GM18508 (cell line): ENCODE measurements at regions not wholly inside any gene's neighbourhood (a gene's known extent, or its start where the extent isn't known, plus 50 kb on each side); places are given as distances from the start of the nearest gene placed in this dataset.
"Not testable (repeated sequence)": the region's sequence is repeated elsewhere in the genome, so short reads cannot be mapped to it uniquely, and the experiment has no call there.

Source experiments
- ATAC-seq: cut with Tn5 transposase; IDR thresholded peaks from one replicate; pipeline ENCODE4 v1.9.1; 2021; ENCODE audit warnings: moderate number of reproducible peaks; ENCODE audit not compliant: insufficient read depth, unreplicated experiment

DNA sequence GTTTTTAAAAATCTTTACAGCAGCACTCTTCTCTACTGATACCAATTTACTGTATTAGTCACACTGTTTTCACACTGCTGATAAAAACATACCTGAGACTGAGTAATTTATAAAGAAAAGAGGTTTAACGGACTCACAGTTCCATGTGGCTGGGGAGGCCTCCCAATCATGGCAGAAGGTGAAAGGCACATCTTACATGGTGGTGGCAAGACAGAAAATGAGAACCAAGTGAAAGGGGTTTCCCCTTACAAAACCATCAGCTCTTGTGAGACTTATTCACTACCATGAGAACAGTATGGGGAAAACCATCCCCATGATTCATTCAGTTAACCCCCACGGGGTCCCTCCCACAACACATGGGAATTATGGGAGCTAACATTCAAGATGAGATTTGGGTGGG, 481.9 kb upstream of the TLE4 start:
- not testable (repeated sequence) for ATAC-seq

DNA sequence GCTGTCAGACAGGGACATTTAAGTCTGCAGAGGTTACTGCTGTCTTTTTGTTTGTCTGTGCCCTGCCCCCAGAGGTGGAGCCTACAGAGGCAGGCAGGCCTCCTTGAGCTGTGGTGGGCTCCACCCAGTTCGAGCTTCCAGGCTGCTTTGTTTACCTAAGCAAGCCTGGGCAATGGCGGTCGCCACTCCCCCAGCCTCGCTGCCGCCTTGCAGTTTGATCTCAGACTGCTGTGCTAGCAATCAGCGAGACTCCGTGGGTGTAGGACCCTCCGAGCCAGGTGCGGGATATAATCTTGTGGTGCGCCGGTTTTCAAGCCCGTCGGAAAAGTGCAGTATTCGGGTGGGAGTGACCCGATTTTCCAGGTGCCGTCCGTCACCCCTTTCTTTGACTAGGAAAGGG, 468.5 kb upstream of the TLE4 start:
- ATAC-seq = not testable (repeated sequence)

DNA sequence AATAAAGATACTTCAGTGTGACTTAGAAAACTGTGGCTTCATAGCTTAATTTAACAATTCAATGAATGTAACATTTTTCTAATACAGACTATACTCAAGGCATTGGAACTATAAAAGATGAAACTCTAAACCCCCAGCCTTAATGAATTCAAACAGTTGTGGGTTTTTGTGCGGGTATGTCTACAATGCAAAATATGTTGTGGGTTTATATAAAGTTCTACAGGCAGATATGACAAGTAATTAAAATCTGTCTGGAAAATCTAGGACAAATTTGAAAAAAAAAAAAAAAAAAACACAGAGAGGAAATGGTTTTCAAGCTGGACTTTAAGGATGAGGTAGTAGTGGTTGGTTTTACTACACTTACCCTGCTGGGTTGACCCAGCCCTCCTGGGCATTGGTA, 467.5 kb upstream of the TLE4 start:
- ATAC-seq = no peak

DNA sequence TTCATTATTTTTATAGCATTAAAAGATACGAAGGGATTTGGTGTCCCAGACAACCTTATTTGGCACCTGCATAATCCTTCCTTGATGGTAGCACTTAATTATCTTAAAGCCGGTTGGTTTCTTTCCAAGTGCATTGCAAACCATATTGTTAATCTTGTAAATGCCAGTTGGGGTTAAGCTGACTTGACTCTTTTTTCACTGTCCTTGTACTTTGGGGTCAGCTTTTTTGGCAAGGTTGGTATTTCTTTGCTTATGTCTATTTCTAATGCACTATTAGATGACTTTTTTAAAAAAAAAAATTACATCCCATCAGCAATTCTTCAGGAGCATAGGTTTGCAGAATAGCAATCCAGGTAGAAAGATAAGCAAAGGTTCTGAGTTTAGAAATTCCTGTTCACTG, 466.8 kb upstream of the TLE4 start:
- no peak for ATAC-seq

DNA sequence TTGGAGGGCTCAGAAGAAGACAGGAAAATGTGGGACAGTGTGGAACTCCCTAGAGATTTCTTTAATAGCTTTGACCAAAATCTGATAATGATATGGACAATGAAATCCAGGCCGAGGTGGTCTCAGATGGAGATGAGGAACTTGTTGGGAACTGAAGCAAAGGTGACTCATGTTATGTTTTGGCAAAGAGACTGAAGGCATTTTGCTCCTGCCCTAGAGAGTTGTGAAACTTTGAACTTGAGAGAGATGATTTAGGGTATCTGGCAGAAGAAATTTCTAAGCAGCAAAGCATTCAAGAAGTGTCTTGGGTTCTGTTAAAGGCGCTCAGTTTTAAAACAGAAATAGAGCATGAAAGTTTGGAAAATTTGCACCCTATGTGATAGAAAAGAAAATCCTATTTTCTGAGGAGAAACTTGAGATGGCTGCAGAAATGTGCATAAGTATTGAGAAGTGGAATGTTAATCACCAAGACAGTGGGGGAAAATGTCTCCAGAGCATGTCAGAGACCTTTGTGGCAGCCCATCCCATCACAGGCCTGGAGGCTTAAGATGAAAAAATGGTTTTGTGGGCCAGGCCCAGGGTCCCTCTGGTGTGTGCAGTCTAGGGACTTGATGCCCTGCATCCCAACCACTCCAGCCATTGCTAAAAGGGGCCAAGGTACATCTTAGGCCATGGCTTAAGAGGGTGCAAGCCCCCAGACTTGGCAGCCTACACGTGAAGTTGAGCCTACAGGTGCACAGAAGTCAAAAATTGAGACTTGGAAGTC, 463.7 kb upstream of the TLE4 start:
- no peak for ATAC-seq

DNA sequence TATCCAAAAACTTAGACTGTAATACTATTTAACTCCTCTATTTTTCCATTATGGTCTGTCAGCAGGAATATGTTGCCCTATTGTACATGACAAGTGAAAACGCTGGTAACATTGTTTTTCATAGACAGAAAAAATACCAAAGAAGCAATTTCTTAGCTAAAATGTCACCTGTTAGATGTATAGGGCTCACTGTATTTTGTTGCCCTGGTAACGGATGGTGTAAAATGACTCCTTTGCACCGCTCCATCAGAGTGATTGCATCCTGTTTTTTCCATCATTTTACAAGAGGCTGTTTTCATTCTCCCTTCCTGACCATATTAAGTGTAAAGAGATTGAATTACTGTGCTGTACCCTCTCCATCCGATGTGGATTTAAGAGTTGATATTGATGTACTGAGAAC, 460.1 kb upstream of the TLE4 start:
- ATAC-seq = no peak

DNA sequence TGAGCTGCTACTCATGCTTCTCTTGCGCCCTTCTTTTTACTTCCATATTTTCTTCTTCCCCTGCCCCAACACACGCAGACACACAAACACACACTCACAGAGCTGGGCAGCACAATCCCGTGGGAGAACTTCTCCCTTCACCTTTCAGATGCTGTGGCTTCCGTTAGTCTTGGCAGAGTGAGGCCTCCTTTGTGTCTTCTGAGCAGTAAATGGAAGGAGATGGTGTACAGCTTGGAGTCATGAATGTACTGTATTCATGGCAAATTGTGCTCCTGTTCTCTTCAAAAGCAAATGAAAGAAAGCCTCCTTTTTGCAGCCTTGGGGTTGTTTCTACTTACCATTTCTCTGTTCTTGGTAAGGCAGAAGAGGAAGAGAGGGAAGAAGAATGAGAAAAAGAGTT, 456.6 kb upstream of the TLE4 start:
- no peak for ATAC-seq

DNA sequence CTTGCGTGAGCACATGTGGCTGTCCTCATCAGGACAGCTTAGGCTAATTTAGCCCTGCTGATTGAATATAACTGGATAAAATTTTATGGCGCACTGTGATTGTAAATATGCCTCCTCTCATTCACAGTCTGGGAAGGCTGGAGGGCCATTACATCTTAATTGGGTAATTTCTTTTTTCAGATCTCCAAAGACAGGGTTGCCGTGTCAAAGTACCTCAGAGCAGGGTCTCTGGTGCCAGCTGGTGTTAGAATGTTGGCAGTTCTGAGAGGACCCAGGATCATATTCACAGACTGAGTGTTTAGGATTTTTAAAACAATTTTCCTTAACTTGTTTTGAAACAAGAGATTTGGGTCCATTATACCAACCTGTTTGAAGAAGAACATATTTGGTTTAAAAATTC, 455.7 kb upstream of the TLE4 start:
- ATAC-seq = no peak

DNA sequence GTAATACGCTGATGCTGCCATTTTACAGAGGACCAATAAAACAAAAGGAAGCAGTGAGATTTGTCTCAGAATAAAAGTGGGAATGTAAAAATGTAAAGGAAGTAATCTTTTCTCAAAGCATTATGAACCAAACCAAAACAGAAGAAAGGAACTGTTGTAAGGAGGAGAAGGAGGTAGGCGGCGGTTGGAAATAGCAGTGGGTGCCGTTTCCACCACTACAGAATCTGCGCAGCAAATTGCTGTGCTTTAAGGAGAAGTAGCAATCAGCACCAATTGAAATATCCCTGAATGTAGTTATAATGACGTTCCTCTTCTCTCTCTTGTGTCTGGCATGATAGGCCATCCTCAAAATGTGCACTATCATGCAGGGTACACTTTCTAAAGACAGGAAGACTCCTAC, 455.1 kb upstream of the TLE4 start:
- no peak for ATAC-seq

DNA sequence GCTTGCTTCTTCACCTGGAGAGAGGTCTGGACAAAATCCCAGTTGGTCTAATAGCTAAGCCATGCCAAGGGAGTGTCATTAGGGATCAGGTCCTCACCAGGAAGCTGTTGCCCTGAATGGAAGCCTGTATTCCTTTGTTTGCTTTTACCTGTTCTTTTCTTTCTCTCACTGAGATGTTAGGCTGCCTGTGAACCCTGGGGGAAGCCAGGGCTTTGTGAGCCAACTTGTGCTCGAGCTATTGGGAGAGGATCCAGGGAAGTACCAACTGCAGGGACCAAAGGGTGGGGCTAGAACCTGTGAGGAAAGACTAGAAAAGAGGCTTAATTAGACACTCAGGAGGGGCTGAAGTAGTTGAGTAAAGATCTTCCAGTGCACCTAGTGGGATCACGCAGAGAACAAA, 451.2 kb upstream of the TLE4 start:
- ATAC-seq = no peak

DNA sequence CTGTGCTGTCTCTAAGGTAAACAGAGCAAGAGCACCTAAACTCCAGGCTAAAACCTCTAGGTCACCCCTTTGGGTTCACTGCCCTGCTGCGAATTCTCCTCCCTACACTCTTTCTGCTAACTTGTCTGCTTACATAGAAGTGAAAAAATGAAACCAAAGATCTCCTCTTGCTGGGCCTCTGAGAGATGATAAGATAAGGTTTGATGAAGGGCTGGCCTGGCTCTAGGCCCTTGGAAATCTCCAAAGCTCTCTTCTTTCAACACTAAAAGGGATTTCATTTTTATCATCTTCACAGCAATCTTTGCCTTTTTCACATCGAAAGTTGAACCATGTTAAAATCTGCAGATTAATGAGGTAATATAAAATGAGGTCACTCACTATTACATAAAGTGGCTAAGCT, 450.8 kb upstream of the TLE4 start:
- no peak for ATAC-seq

DNA sequence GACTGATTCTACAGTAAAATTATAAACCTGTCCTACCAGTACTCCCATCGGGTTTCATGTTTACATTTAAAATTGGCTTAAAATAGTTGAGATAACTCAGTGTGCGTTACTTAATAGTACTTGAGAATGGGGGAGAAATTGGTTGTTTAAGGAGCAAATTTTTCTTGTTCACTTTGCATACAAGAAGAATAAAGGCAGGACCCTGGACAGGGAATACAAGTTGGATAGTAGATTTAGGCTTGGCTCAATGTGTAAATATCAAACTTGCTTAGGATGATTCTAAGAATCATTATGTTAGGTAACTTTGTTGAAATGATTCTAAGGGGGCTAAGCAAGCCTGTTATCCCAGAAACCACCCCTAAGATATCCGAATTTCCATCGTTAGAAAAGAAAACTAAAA, 448.4 kb upstream of the TLE4 start:
- no peak for ATAC-seq

DNA sequence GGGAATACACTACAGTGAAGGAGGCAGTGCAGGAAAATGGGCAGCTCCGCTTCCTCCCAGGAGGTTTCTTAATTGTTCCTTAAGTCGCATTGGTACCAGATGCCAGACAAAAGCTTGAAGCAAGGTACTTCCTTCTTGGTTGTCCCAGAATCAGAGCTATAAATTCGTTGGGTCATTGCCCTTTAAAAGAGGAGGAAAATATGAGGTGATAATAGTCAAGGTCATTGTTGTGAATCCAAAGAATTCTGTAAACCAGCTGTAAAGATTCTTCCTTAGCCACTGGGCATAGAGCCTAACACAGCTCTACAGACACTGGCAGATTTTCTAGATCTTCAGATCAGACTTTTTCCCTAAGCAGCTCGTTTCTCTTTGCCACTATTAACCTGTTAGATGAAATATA, 444.1 kb upstream of the TLE4 start:
- no peak for ATAC-seq

DNA sequence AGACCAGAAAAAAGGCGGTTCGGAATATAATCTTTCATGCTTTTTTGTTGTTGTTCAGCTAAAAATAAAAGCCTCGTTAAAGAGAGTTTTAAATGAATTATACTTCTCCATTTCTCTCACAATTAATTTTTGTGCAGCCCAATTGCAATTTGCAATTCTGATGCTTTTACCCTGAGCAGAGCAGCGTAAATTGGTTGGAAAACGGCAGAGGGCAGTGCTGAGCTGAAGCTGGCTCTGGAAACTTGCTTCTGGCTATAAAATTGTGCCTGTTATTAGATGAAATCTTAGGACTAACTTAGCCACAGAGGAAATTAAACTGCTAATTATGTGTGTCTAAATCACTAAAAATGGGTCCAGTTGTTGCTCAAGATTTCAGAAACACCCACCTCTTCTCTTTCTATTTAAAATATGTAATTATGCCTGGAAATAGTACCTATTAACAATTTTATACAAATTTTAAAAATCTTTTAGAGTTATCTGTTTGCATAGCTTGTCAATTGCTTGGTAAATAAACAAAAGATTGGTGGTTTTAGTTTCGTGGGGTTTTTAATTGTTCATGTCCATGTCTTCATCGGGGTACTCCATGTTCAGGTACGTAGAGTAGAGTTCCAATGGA, 441.8 kb upstream of the TLE4 start:
- no peak for ATAC-seq

DNA sequence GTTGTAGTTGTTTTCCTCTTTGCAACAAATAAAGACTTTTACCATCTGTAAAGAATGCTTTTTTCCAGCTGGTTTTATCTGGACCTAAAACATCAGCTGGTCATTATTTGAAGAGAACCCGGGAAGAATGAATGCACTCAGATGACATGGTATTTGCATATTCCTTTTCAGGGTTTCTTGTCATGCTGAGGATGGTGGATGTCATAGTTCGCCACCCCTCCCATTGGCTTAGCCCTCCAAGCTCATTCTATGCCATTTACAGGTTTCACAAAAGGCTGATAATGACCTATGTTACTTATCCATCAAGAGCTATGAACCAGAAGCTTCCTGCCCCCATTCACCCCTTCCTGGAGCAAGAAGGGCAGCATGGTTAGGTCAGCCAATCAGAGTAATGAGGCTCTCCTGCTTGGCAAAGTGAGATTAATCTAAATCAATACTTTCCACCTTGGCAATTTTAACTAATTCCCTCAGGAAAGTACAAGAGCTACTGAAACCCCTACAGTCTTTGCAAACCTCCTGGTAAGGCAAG, 440.5 kb upstream of the TLE4 start:
- no peak for ATAC-seq

DNA sequence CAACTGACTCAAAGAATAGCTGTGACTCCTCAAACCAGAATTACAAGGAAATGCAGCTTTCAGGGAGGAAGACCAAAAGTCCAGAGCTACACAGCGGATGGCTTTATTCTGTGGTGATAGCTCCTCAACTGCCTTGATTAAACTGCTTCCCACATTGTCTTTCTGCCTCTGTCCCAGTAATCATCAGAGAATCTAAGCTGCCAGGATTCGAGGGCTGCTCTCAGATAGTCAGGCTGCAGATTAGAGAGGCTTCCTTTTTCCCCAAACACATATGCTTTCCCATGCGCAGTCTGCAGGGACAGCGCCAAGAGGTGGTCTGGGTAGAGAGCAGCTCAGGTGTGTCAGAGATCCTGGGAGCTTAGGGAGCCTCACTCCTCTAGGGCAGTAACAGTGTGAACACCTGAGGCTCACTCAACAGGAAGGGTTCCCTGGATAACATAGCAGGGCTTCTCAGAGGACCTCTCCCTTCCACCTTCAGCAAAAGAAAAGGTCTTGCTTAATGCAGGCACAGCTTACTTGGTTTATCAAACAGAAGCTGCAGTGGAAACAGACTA, 439.9 kb upstream of the TLE4 start:
- ATAC-seq = no peak

DNA sequence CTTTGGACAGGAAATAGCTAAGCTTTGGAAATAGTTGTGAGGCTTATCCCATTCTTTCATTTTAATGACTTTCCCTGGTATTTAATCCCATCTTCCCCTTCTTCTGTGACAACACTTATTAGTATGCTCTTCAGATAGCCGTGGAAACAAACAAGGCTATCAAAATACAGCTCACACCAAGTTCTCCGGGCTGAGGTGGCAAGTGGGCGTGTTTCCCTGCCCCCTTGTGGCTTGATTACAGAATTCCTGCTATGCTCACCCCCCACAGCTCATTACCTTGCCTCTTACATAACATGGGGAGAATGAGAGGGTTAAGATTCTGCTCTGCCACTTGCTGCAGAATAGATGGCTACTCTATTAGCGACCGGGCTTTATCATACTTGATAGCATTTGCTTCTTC, 437.1 kb upstream of the TLE4 start:
- no peak for ATAC-seq

DNA sequence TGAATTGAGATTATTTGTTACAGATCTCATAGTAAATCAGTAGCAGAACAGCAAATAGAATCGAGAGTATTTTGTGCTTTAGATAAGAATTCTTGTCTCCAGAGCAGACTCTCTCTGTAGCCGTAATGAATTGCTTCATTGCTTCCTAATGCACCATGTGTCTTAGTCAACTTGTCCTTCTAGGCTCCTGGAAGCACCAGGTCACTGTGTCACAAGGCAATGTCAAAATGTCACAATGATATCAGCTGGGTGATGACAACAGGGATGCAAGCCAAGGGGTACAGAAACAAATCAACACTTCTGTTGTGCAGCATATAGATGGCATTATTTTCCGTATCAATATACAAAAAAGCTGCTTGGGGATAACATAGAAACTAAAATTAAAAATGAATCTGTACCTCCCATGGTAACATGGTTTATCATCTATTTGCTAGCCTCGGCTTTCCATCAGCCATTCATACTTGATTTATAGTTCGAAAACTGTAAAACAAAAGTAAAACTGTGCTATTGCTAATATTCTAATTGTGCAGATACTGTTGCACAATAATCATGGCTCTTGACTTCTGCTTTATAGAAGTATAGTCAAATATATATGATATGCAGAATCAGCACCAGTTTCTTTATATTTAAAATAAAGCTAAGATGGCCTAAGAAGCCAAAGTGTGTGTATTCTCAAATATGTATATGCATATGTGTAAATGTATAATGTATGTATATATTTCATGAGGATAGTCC, 435.9 kb upstream of the TLE4 start:
- ATAC-seq = no peak

DNA sequence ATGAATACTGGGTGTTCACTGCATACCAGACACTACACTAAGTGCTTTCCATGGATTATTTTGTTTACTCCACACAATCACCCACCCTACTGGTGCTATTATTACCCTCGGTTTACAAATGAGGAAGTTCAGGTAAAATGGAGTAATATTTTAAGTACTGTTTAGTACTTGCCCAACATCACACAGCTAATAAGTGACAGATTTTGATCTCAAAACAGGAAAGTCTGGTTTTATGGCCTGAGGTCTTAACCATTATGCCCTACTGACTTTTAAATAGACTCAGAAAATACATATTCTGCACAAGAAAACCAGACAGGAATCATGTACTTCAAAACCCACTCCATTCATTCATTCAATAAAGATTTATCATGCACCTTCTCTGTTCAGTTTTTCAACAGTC, 431.0 kb upstream of the TLE4 start:
- ATAC-seq = no peak

DNA sequence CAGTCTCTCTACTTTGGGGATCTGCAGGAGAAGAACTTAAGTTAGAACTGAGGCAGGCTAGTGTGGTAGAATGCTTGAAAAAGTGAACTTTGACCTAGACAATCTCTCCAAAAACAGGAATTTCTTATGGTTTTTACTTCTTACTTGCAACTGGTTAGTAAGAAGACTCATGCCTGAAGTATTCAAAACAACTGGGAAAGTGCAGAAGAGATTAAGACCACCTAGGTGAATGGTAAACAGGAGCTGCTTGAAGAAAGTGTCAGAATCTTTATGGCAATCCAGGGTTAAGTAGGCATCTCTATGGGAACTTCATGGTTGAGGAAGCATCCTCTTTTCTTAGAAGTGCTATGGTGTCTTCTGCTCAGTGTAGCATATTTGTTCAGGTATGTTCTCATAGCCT, 428.6 kb upstream of the TLE4 start:
- no peak for ATAC-seq

DNA sequence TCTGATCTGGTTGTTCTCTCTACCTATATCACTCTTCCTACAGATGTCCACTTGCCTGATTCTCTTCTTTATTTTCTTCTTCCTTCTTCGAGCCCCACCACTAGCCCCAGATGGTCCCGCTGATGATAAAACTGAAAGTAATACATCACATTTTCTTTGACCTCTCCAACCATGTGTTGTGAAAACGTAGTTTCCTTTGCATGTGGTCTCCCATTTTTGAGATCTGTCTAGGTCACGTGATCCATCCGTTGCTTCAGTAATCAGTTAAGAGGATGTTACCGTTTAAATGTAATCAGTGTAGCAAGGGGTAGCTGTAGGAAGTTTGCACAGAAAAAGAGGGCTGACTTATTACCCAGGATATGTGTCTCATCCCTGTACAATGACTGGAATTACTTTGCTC, 426.3 kb upstream of the TLE4 start:
- ATAC-seq = no peak
